Fibroblast of villous mesenchyme (primary cell): ENCODE measurements at regions not wholly inside any gene's neighbourhood (a gene's known extent, or its start where the extent isn't known, plus 50 kb on each side); places are given as distances from the start of the nearest gene placed in this dataset.
"Not testable (repeated sequence)": the region's sequence is repeated elsewhere in the genome, so short reads cannot be mapped to it uniquely, and the experiment has no call there.

Source experiments
- DNase-seq: peaks from one replicate; pipeline ENCODE4 v3.0.0-alpha.2; 2010; ENCODE audit warnings: low read depth
- H3K4me3 ChIP-seq: 2 replicates; pipeline ENCODE4 v1.5.1; 2011; ENCODE audit warnings: low read depth, mild to moderate bottlenecking, low read length
- TF ChIP-seq, protein P1 (sequence below): IDR thresholded peaks from 2 replicates; pipeline ENCODE4 v1.5.1; 2012; ENCODE audit warnings: low read depth, mild to moderate bottlenecking, low read length; ENCODE audit not compliant: insufficient read depth

DNA sequence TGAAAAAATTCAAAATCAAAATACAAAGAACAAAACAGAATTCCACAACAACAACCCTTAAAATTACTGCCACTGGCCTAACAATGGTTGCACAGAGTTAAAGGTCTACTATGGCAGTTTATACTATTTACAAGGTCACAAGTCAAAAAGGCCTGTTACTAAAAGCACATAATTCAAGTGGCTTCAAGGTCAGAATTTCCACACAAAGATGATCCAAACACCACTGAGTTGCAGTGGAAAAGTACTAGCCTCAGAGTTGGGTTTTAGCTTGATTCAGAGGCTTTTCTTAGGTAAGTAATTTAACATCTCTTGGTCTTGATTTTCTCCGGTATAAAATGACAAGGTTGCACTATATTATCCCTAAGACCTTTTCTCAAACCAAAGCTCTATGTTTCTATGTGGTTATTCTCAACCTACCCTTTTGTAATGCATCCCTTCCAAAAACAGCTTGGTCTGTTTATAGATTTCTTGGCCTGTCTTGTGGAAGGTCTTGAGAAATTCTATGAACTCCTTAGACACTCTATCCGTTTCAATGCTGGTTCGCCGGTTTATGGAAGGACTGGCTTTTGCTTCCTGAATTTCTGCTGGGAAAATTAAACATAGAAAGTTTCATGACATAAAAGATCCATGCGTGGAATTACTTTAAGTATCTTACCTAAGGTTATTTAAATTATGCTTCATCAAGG is 69.5 kb downstream of the MDH2 start:
- H3K4me3 ChIP-seq: not testable (repeated sequence)
- DNase-seq: peak; percentile 39

DNA sequence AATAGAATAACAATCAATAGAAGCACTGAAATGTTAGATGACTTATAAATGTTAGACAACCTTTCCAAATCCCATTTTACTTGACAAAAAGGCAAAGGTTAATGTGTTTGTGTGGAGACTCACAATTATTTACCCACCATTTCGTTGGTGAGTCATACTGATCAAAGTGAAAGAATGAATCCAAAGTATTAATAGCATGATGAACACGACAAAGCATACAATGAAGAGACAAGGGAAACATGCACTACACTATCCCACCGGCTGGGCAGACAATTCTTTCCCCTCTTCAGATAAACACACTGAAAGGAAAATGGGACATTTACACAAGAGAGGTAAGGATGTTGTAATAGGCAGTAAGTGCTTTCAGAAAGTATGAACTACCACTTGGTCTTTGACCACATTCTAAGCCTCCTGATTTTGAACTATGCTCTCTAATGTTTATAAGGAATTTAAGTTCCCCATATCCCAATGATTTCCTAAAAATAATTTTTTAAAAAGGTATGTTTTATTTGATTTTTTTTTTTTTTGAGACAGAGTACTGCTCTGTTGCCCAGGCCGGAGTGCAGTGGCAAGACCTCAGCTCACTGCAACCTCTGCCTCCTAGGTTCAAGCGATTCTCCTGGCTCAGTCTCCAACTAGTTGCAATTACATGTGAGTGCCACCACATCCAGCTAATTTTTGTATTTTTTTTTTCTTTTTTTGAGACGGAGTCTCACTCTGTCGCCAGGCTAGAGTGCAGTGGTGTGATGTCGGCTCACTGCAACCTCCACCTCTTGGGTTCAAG is 70.5 kb downstream of the MDH2 start:
- peak; percentile 52 for DNase-seq
- not testable (repeated sequence) for H3K4me3 ChIP-seq

- TF ChIP-seq, protein P1, sequence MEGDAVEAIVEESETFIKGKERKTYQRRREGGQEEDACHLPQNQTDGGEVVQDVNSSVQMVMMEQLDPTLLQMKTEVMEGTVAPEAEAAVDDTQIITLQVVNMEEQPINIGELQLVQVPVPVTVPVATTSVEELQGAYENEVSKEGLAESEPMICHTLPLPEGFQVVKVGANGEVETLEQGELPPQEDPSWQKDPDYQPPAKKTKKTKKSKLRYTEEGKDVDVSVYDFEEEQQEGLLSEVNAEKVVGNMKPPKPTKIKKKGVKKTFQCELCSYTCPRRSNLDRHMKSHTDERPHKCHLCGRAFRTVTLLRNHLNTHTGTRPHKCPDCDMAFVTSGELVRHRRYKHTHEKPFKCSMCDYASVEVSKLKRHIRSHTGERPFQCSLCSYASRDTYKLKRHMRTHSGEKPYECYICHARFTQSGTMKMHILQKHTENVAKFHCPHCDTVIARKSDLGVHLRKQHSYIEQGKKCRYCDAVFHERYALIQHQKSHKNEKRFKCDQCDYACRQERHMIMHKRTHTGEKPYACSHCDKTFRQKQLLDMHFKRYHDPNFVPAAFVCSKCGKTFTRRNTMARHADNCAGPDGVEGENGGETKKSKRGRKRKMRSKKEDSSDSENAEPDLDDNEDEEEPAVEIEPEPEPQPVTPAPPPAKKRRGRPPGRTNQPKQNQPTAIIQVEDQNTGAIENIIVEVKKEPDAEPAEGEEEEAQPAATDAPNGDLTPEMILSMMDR: no peak
- DNase-seq: no peak
- no peak overlapping the region for H3K4me3 ChIP-seq
Measured at GRCh38 chr7:76121044-76121443, 73.1 kb downstream of the MDH2 start.

DNA sequence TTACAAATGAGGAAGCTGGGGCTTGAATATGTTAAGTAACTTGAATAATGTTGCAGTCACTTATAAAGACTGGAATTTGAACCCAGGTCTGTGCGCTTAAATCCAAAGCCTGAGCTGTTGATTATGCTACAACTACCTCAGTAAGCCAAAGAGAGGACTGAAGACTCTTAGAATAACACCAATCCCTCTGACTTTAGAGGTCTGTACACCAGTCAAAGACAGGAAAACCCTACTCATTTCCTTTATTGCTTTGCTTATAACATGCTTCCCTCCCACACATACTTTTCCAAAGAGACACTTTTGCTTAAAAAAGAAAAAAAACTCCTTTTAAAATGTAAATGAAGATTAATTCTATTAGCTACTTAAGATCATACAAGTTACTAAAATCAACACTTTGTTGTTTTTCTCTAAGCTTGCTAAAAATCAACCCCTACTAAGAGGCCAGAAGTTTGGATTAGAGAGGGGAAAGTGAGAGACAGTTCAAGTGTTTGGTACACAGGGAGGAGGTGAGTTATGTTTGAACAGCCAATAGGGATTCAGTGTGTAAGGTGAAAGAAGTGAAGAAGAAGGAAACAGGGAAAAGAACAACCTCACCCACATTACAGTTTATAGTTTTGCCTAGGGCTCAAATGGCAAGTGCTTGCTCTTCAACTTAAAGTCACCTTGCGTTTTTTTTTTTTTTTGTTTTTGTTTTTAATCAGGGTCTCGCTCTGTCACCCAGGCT is 74.8 kb downstream of the MDH2 start:
- TF ChIP-seq, protein P1: no peak
- no peak overlapping the region for H3K4me3 ChIP-seq
- peak; percentile 35 for DNase-seq

GRCh38 chr7:76123316-76123715 is 75.4 kb downstream of the MDH2 start:
- no peak for DNase-seq
- H3K4me3 ChIP-seq: no peak overlapping the region
- TF ChIP-seq, protein P1: no peak

GRCh38 chr7:76125560-76125959 is 76.1 kb upstream of the SRRM3 start:
- DNase-seq: no peak
- TF ChIP-seq, protein P1: no peak
- no peak overlapping the region for H3K4me3 ChIP-seq

DNA sequence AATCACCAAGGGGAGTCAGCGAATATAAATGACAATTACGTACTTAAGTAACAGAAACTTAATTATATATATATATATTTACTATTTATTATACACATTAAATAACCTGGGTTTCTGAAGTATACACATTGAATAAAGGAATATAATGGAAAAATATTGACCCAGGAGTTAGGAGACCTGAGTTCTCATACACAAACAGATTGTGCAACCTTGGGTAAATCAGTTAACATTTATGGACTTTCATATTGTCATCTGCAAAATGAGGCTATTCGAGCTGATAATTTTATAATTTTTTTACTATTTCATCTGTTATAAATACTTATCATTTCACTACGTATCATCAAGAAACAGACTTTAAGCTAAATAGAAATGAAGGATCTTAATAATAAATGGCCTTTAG is 75.1 kb upstream of the SRRM3 start:
- no peak for DNase-seq
- TF ChIP-seq, protein P1: no peak
- no peak overlapping the region for H3K4me3 ChIP-seq
